ENCODE measurements at regions not wholly inside any gene's neighbourhood (a gene's known extent, or its start where the extent isn't known, plus 50 kb on each side); places are given as distances from the start of the nearest gene placed in this dataset.

GRCh38 chr1:38670544-38671122 is 188.9 kb downstream of the RRAGC start:
- Histone ChIP-seq H3K9ac (ENCODE audit: low read length) (no peak overlapping the region), H4K20me1 (ENCODE audit: insufficient read depth) (no peaks in the 10 kb centered on the region), H3F3A (ENCODE audit: insufficient read depth, low read length, poor library complexity, severe bottlenecking) (no peaks in the 10 kb centered on the region), H3K79me2 (replicated peaks; ENCODE audit: insufficient read depth, low read length) (no peaks in the 10 kb centered on the region), H3K9me2 (ENCODE audit: insufficient read depth, low read length) (no peaks in the 10 kb centered on the region), H2AFZ (ENCODE audit: low read depth, low read length) (no peak overlapping the region), H3K4me3 (ENCODE audit: low read length) (no peak overlapping the region), H3K27me3 (ENCODE audit: insufficient read depth, low read depth, low read length) (no peaks in the 10 kb centered on the region), H3K36me3 (ENCODE audit: insufficient read depth, low read length) (no peaks in the 10 kb centered on the region), H3K27ac (ENCODE audit: low read length) (no peak overlapping the region), H3K4me2 (ENCODE audit: low read length) (no peak overlapping the region), H3K9me3 (ENCODE audit: low read length) (no peaks in the 10 kb centered on the region)
- TF ChIP-seq CTCF (IDR thresholded peaks at IDR 0.05; ENCODE audit: poor library complexity, severe bottlenecking) (no peak), POLR2AphosphoS5 (IDR thresholded peaks at IDR 0.05) (no peak), REST (IDR thresholded peaks at IDR 0.05; ENCODE audit: borderline replicate concordance) (no peak), SMC3 (conservative IDR thresholded peaks at IDR 0.05; ENCODE audit: poor library complexity) (no peak), MXI1 (conservative IDR thresholded peaks at IDR 0.05; ENCODE audit: poor library complexity, severe bottlenecking) (no peak), EZH2 (IDR thresholded peaks at IDR 0.05; ENCODE audit: borderline replicate concordance, insufficient read depth, low read length, poor library complexity, severe bottlenecking) (no peak)

- H3K9ac ChIP-seq (ENCODE audit: low read length), result no peak overlapping the region
- no peaks in the 10 kb centered on the region for H3K36me3 ChIP-seq (ENCODE audit: insufficient read depth, low read length)
- no peaks in the 10 kb centered on the region for H3F3A ChIP-seq (ENCODE audit: insufficient read depth, low read length, poor library complexity, severe bottlenecking)
- H3K9me3 ChIP-seq (ENCODE audit: low read length), result no peaks in the 10 kb centered on the region
- H3K79me2 ChIP-seq (replicated peaks; ENCODE audit: insufficient read depth, low read length), result no peaks in the 10 kb centered on the region
- TF ChIP-seq REST (IDR thresholded peaks at IDR 0.05; ENCODE audit: borderline replicate concordance) (no peak), RAD21 (conservative IDR thresholded peaks at IDR 0.05) (no peak), MXI1 (conservative IDR thresholded peaks at IDR 0.05; ENCODE audit: poor library complexity, severe bottlenecking) (no peak), CTCF (IDR thresholded peaks at IDR 0.05; ENCODE audit: poor library complexity, severe bottlenecking) (no peak), TAF1 (IDR thresholded peaks at IDR 0.05; ENCODE audit: low read depth) (no peak), EP300 (conservative IDR thresholded peaks at IDR 0.05; ENCODE audit: poor library complexity, severe bottlenecking) (no peak)
- H4K20me1 ChIP-seq (ENCODE audit: insufficient read depth), result no peaks in the 10 kb centered on the region
- H3K27me3 ChIP-seq (ENCODE audit: insufficient read depth, low read depth, low read length), result no peaks in the 10 kb centered on the region
- no peak overlapping the region for H3K4me3 ChIP-seq (ENCODE audit: low read length)
- no peak overlapping the region for H3K27ac ChIP-seq (ENCODE audit: low read length)
- H3K9me2 ChIP-seq (ENCODE audit: insufficient read depth, low read length), result no peaks in the 10 kb centered on the region
- no peak overlapping the region for H3K4me2 ChIP-seq (ENCODE audit: low read length)
- no peak overlapping the region for H2AFZ ChIP-seq (ENCODE audit: low read depth, low read length)
Measured at GRCh38 chr1:38667626-38668025, 191.9 kb downstream of the RRAGC start.

All from neural cell (in vitro differentiated cells).